Neural crest cell (in vitro differentiated cells): ENCODE measurements at regions not wholly inside any gene's neighbourhood (a gene's known extent, or its start where the extent isn't known, plus 50 kb on each side); places are given as distances from the start of the nearest gene placed in this dataset.

Source experiments
- DNase-seq: peaks from one replicate; pipeline ENCODE4 v3.0.0; 2021; ENCODE audit warnings: low read depth, mixed read lengths, low spot score
- H3K27ac Mint-ChIP-seq: one replicate; pipeline ENCODE4 v1.8.0; 2021; ENCODE audit warnings: mild to moderate bottlenecking, mixed read lengths; ENCODE audit not compliant: unreplicated experiment
- H3K27me3 Mint-ChIP-seq: 2 replicates; pipeline ENCODE4 v1.8.0; 2021; ENCODE audit warnings: low read depth, mild to moderate bottlenecking, mixed read lengths
- H3K36me3 Mint-ChIP-seq: 2 replicates; pipeline ENCODE4 v1.8.0; 2021; ENCODE audit warnings: low read depth, mild to moderate bottlenecking, mixed read lengths
- H3K4me1 Mint-ChIP-seq: 2 replicates; pipeline ENCODE4 v1.8.0; 2021; ENCODE audit warnings: mixed read lengths
- H3K4me3 Mint-ChIP-seq: one replicate; pipeline ENCODE4 v1.8.0; 2021; ENCODE audit warnings: mild to moderate bottlenecking, mixed read lengths
- H3K9me3 Mint-ChIP-seq: 2 replicates; pipeline ENCODE4 v1.8.0; 2021; ENCODE audit warnings: mixed read lengths
- TF ChIP-seq, protein P1 (sequence below): fragments of 200-600 bp; sonication (generic); conservative IDR thresholded peaks from 2 replicates; pipeline ENCODE4 v1.5.0; 2021; ENCODE audit warnings: antibody characterized with exemption, mild to moderate bottlenecking

DNA sequence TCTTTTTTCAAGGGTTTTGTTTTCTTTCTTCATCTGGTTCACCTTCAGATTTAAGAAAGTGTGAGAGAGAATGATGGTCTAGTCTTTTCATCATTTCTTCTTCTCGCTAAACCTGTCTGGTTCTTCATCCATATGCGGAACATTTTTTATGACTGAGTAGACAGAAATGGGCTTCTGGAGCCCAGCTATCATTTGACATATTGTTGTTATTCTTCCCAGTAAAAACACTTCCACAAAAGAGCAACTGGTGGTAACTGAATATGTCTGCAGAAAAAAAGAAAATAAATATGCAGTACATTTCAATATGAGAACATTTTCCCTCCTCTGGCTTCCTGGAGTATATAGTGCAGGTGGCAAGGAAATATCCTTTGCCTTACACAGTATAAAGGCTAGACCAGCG is 209.5 kb downstream of the JCAD start:
- Mint-ChIP-seq H3K4me3 (no peak overlapping the region), H3K36me3 (no peaks in the 10 kb centered on the region), H3K27ac (peak overlapping the region; percentile 28), H3K9me3 (no peaks in the 10 kb centered on the region), H3K27me3 (no peaks in the 10 kb centered on the region), H3K4me1 (peaks cover 14% of the 10 kb centered on the region)
- DNase-seq = no peak
- TF ChIP-seq, protein P1, sequence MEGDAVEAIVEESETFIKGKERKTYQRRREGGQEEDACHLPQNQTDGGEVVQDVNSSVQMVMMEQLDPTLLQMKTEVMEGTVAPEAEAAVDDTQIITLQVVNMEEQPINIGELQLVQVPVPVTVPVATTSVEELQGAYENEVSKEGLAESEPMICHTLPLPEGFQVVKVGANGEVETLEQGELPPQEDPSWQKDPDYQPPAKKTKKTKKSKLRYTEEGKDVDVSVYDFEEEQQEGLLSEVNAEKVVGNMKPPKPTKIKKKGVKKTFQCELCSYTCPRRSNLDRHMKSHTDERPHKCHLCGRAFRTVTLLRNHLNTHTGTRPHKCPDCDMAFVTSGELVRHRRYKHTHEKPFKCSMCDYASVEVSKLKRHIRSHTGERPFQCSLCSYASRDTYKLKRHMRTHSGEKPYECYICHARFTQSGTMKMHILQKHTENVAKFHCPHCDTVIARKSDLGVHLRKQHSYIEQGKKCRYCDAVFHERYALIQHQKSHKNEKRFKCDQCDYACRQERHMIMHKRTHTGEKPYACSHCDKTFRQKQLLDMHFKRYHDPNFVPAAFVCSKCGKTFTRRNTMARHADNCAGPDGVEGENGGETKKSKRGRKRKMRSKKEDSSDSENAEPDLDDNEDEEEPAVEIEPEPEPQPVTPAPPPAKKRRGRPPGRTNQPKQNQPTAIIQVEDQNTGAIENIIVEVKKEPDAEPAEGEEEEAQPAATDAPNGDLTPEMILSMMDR = no peak

DNA sequence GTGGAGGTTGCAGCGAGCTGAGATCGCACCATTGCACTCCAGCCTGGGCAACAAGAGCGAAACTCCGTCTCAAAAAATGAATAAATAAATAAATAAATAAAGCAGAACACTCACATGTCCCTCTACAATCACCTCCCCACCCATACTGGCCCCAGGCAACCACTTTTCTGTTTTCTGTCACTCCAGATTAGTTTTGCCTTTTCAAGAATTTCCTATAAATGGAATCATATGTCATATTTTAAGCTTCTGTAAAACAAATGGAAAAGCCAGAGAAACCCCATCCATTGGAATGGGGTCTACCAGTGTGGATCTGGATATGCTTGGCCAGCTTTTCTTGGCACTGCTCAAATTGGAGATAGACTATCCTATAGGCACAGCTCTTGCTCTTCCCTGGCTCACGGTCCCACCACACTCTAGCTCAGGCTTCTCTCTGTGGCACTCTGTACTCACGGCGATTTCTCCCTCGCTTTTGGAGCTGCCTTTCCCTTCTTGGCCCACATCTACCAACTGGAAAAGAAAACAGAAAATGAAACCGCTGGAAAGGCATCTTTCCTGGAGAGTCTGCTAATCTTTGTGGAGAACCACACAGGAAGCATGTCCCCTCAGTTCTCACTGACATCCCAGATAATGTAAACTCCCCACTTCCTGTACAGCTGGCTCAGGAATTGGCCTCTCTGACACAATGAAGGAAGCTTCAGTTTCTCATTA is 210.1 kb downstream of the JCAD start:
- DNase-seq = no peak
- Mint-ChIP-seq H3K4me1 (peaks cover 14% of the 10 kb centered on the region), H3K27me3 (no peaks in the 10 kb centered on the region), H3K27ac (peak overlapping the region; percentile 28), H3K4me3 (no peak overlapping the region), H3K36me3 (no peaks in the 10 kb centered on the region), H3K9me3 (no peaks in the 10 kb centered on the region)
- TF ChIP-seq, protein P1 = no peak

DNA sequence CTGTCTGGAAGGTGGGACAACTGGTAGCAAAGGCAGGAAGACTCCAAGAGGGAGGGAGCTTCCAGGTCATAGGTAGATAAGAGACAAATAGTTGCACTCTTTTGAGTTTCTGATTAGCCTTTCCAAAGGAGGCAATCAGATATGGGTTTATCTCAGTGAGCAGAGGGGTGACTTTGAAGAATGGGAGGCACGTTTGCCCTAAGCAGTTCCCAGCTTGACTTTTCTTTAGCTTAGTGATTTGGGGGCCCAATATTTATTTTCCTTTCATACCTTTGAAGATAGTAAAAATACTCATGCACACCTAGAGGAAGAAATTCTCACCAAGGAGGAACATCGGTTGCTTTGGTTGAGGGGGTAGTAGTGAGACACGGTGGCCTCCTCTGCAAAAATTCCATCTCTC is 212.1 kb upstream of the SVIL start:
- TF ChIP-seq, protein P1 = no peak
- H3K27ac Mint-ChIP-seq = no peak overlapping the region
- H3K9me3 Mint-ChIP-seq = no peaks in the 10 kb centered on the region
- H3K4me3 Mint-ChIP-seq = no peak overlapping the region
- H3K36me3 Mint-ChIP-seq = no peaks in the 10 kb centered on the region
- peaks cover 19% of the 10 kb centered on the region for H3K4me1 Mint-ChIP-seq
- no peaks in the 10 kb centered on the region for H3K27me3 Mint-ChIP-seq
- no peak for DNase-seq

DNA sequence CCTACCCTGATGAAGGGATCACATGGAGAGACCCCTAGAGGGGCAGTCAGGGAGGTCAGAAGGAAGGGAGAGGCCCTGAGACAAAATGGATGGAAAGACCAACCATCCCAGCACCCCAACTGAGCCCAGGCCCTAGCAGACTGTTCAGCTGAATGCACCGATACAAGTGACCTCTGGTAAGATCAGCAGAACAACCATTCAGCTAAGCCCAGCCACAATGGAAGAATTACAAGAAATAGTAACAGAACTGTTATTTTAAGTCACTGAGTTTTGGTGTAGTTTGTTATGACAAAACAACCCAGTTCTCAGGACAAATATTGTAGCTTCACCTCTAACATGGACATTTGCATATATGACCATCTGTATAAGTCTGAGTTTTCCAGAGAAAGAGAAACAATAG is 210.4 kb upstream of the SVIL start:
- Mint-ChIP-seq H3K36me3 (no peaks in the 10 kb centered on the region), H3K4me3 (no peak overlapping the region), H3K27me3 (no peaks in the 10 kb centered on the region), H3K27ac (no peak overlapping the region), H3K9me3 (no peaks in the 10 kb centered on the region), H3K4me1 (peaks cover 15% of the 10 kb centered on the region)
- TF ChIP-seq, protein P1 = no peak
- DNase-seq = no peak

DNA sequence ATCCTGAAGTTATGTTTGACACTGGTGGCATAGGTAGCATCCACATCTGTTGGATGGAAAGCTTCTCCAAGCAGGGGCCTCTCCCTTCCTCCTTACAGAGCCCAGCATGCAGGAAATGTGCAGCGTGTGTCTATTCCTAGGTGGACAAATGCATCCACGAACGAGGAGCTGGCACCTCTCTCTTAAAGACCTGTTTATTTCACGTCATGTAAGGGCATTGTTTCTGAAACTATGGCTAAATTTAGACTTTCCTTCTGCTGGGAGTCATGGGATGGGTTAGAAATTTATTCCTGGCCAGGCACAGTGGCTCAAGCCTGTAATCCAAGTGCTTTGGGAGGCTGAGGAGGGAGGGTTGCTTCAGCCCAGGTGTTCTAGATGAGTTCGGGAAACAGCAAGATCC is 208.4 kb upstream of the SVIL start:
- DNase-seq = no peak
- TF ChIP-seq, protein P1 = no peak
- Mint-ChIP-seq H3K9me3 (no peaks in the 10 kb centered on the region), H3K27ac (no peak overlapping the region), H3K36me3 (no peaks in the 10 kb centered on the region), H3K27me3 (no peaks in the 10 kb centered on the region), H3K4me3 (no peak overlapping the region), H3K4me1 (peaks cover 7% of the 10 kb centered on the region)
